ENCODE measurements at regions not wholly inside any gene's neighbourhood (a gene's known extent, or its start where the extent isn't known, plus 50 kb on each side); places are given as distances from the start of the nearest gene placed in this dataset.

GRCh38 chr3:171541181-171541580, 81.0 kb upstream of the TNIK start (continued):
- TF ChIP-seq REST (IDR thresholded peaks at IDR 0.05; ENCODE audit: unreplicated experiment): no peak
- TF ChIP-seq STAT1 (IDR thresholded peaks at IDR 0.05; ENCODE audit: unreplicated experiment): no peak

GRCh38 chr3:171535799-171536198, 75.6 kb upstream of the TNIK start:
- Histone ChIP-seq H3K9me2 (ENCODE audit: insufficient read depth) (peaks cover 9% of the 10 kb centered on the region; the same call in 1 of the 2 replicates), H3K4me1 (ENCODE audit: insufficient read depth) (no peaks in the 10 kb centered on the region), H3F3A (replicated peaks; ENCODE audit: low read depth) (no peaks in the 10 kb centered on the region), H2AFZ (no peak overlapping the region), H3K79me2 (replicated peaks; ENCODE audit: insufficient read depth) (no peaks in the 10 kb centered on the region), H3K36me3 (ENCODE audit: insufficient read depth) (no peaks in the 10 kb centered on the region), H3K27me3 (ENCODE audit: insufficient read depth) (no peaks in the 10 kb centered on the region), H3K4me3 (no peak overlapping the region), H3K4me2 (no peak overlapping the region), H3K27ac (ENCODE audit: low read depth) (no peak overlapping the region), H4K20me1 (replicated peaks; ENCODE audit: insufficient read depth) (no peaks in the 10 kb centered on the region)
- no peaks in the 10 kb centered on the region for H3K27me3 Mint-ChIP-seq (ENCODE audit: insufficient read depth, low read depth, poor library complexity)
- no peak overlapping the region for H3K27ac Mint-ChIP-seq
- no peak for ATAC-seq
- peaks cover 3% of the 10 kb centered on the region; the same call in 2 of the 3 replicates for H3K9me3 Mint-ChIP-seq
- DNase-seq (ENCODE audit: low spot score): no peak
- H3K36me3 Mint-ChIP-seq (ENCODE audit: low read depth): 0 out of 3 replicates have a peak, but pooled peaks cover 3% of the 10 kb centered on the region
- no peak overlapping the region for H3K4me3 Mint-ChIP-seq
- peaks cover 6% of the 10 kb centered on the region; the same call in 2 of the 3 replicates for H3K4me1 Mint-ChIP-seq
- TF ChIP-seq CREB1 (CRISPR knock-in tag; IDR thresholded peaks at IDR 0.05; ENCODE audit: low read depth) (no peak), POLR2AphosphoS5 (IDR thresholded peaks at IDR 0.05; ENCODE audit: low read depth) (no peak), ZNF462 (CRISPR knock-in tag; IDR thresholded peaks at IDR 0.05) (no peak), ETS1 (IDR thresholded peaks at IDR 0.05) (no peak), NANOG (IDR thresholded peaks at IDR 0.05; ENCODE audit: borderline replicate concordance) (no peak), REST (IDR thresholded peaks at IDR 0.05; ENCODE audit: unreplicated experiment) (no peak), ZNF331 (CRISPR knock-in tag; IDR thresholded peaks at IDR 0.05; ENCODE audit: low read depth) (no peak), CTCF (conservative IDR thresholded peaks at IDR 0.05; ENCODE audit: low read depth in 2 of 2) (no peak)

Measured in GM23338 (cell line).